NCI-H2227 (cell line): ENCODE measurements at regions not wholly inside any gene's neighbourhood (a gene's known extent, or its start where the extent isn't known, plus 50 kb on each side); places are given as distances from the start of the nearest gene placed in this dataset.

Experiments
- DNase-seq: peaks from one replicate; lab custom pipeline; 2025; ENCODE audit not compliant: unreplicated experiment; lab: John Stamatoyannopoulos, UW

DNA sequence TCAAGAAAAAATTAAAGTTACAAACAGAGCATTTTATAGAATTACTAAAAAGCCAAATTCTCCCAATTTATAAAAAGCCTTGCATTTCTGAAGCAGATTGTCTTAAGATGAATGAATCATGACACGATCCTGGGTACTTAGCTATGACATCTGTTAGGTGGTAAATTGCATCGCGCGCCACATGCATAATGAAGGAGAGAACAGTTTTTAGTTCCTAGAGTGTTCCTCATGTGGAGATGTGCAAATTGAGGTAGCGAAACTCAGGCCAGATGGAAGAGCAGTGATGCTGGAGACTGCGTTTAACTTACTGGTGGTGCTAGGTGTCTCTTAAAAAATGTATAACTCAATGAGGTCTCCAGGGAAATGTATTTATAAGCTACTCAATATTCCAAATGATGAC, 516.1 kb downstream of the EFNA5 start:
- DNase-seq, result no peak

DNA sequence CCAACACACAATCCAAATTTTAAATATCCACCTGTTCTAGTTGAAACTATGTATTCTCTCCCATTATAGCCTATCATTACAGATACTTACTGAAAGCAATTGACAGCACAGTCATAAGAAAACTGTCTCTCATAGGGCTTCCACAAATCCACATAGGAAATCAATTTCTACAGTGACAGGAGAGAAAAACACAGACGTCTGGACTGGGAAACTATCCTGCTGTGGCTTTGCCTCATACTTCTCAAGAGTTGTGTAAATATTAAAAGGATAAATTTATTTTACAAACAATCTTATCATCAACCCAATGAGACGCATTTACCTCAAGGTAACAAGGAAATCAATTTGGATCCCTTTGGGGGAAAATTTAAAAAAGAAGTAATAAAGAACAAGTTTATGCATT, 517.5 kb downstream of the EFNA5 start:
- no peak for DNase-seq

DNA sequence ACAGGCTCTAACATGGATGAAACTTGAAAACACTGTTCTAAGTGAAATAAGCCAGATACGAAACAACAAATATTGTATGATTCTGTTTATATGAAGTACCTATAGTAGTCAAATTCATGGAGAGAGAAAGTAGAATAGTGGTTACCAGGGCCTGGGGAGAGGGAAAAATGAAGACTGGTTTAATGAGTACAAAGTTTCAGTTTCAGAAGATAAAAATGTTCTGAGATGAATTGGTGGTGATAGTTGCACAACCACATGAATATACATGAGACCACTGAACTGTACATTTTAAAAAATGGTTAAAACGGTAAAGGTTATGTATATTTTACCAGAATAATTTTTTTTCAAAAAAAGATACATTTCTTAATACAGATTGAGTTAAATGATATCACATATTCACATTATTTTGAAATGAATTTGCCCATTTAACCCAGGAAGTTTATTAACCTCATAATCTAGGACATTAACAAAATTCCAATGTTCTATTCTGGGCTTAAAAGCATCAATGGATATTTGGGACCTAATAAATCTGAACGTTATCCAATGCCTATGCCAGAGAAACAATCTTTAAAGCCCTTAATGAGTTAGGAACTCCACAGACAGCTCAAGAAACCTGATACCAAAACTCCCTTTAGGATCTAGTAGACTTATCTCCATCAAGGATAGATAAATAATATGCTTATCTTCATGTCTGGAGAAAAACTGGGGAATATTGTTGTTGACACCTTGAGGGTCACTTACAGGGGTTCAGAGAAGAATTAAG, 521.3 kb downstream of the EFNA5 start:
- no peak for DNase-seq

DNA sequence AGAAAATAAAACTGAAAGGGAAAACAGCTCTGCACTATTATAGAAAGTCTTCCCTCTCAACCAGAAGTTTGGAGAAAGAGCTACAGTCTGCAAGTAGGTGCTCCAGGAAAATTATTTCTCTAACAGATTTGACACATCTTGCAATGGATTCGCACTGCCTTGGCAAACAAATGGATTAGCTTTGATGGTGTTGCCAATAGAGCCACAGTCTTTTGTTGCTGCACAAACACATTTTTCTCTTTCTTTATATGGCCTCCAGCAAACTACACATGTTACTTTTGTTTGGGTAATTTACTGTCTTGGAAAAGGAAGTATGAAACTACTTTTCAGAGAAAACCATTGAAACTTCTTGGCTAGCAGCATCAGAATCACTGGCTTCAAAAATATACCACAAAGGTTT, 523.1 kb downstream of the EFNA5 start:
- no peak for DNase-seq

DNA sequence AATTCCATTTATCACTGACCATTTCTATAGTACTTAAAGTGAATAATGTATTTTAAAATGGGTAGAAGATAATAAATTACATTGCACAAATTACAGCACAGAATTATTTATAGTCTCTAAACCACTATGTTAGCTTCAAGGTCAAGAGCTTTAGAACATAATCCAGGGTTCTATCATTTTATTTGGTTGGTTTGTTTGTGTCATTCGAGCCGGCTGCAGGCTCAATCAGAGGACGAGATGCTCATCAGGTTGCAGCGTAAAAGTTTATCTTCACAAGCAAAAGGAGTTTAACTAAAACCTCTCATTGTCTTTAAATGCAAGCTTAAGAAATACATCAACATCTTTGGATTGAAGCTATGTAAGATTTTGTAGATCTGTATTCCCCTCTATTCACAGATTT, 523.8 kb downstream of the EFNA5 start:
- DNase-seq, result no peak

DNA sequence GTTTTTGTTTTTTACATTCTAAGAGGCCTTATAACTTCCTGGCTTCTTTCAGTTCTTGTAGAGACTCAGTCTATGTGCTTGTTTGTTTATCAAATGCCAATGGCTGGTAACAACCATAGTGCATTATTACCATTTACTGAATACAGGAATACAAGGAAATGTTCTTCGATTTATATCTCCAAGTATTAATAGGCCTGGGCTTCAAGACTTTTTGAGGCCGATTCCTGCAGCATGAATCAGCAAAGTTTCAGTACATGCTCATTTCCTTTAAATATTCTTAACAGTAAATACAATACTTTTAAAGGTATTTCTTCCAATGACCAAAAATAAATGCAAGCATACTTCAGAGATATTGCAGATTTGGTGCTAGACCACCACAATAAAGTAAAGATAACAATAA, 535.3 kb downstream of the EFNA5 start:
- DNase-seq, result no peak

DNA sequence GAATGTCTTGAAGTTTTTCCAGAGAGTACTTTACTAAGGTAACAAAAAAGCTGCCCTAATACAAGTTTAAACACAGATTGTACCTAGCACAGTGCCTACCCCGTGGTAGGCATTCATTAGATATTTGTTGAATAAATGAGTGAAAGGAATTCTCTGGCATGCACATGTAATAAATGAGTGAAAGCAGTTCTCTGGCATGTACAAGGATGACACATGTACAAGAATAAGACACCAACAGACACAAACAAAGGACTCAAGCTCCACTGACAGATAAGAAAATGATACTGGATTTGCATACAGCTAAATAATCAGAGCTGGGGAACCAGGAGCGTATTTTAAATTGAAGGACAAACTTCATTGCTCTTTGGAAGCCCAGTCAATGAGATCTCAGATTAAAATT, 535.8 kb downstream of the EFNA5 start:
- no peak for DNase-seq

DNA sequence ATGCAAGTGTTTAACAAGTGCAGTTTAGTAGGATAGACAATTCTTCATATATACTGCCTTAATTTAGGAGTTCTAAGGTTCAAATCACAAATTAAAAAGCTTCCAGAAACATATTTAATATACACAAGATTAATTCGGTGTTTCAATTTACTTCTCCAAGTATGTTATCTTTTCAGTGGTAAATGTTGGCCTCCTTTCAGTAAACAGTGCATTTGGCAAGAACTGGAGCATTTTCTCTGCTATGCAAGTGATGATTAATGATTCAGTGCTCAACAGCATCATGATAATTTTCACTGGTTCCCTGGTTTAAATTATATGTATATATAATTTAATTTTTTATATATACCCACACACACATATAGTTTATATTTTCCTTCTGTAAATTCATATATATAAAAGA, 541.7 kb downstream of the EFNA5 start:
- DNase-seq, result no peak

DNA sequence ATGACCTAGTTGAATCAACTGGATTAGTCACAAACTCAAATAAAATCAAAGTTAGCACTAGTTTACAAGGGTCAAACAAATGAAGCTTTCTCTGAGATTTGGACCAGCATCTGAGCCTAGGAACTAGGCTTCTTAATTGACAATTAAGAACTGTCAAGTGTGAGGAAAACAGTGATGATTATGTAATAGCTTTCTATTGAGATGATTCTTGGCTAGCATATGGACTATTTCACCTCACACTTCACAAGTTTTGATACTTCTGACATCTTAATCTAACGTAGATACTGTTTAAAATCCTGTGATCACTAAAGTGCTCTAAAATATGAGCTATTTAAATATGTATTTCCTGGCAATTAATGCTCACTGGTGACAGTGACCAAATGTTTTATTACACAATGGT, 542.9 kb downstream of the EFNA5 start:
- no peak for DNase-seq

DNA sequence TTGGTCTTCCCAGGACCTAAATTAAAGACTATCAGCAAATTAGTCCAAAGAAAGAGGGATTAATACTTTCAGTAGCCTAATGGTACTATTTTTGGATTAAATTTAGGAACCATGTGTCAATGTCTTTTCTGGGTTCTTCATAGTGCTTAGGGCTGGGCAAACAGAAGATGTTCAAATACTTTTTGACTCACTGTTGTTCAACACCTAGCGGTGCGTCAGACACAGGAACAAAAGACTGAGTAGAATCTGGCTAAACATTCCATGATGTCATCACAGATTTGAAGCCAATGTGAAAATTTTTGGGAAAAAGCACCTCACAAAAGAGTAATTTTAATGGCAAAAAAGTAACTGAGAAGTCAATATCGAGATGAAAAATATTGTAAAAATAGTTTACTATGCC, 544.4 kb downstream of the EFNA5 start:
- no peak for DNase-seq

DNA sequence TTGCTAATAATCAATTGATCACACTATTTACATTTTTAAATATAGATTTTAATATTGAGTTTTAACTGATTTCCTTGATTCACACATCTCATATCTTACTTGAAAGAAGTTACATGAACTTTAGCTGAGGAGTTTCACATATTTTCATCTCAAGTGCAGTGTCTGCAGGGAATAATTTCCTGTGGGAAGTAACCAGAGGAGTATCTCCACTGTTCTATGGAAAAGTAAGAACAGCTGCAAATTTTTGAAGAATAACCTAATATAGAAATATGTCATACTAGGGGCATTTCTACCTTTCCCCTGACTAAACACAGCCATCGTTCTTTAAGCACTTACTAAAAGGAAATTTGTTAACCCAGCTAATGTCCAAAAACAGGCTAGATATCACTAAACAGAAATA, 546.4 kb downstream of the EFNA5 start:
- DNase-seq, result no peak

DNA sequence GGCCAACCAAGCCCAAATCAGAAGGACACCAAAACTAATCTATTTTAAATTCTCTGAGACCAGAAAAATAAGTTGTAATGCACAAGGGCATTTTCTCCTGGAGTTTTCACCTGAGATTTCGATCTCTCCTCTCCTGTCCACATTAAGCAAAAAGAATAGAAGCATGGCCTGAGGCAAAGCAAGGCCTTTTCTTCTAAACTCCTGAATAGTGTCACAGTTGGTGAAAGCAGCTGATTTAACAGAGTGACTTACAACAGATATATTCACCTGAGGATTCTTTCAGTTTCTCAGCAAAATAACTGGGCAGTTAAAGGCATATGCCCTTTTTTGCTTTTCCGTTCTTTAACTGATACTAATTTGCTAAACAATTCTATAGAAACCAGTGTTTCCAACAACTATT, 547.7 kb downstream of the EFNA5 start:
- no peak for DNase-seq

DNA sequence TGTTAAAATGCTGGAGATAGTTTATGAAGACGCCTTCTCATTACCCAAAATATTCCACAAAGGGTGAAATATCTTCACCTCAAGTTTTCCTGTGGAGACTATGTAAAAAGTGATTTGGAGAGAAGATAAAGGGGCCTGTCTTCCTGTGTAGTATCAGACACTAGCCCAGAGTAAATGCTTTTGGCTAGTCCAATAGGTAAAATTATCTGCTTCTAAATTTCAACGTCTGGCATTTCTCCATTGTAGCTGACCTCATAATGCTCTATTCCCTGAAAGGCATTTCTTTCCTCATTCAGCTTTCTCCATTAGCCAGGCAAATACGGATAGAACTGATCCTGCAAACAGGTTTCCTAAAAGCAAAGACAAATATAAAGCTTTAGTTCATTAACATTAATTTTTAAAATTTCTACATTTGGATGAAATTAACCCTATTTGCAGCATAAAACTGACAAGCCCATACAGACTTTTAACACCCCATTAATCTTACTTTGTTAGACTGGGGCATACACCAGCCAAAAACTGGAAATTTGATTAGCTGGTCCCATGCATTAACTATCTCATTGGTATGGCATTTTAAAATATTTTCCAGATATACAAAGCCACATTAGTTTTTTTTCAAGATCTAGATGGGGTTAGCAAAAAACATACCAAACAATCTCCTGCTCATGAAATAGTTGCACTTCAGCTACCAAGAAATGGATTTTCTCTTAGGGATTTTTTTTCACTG, 548.8 kb downstream of the EFNA5 start:
- DNase-seq, result no peak

DNA sequence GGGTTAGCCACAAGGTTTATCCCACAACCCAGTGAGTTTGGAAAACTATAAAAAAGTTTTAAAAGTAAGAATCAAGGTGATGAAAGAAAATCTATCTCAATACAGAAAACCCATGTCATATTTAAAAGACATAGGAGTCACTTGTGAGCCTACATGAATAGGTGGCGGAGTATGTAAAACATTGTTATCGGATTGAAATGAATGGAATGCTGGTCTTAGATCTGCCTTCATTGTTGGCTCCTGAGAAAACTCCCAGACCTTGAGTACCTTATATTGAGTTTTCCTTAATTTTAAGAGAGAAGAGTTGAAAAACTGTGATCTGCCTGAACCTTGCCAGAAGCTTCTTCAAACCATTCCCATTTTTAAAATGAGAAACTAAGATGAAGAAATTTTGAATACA, 551.1 kb downstream of the EFNA5 start:
- DNase-seq, result no peak

DNA sequence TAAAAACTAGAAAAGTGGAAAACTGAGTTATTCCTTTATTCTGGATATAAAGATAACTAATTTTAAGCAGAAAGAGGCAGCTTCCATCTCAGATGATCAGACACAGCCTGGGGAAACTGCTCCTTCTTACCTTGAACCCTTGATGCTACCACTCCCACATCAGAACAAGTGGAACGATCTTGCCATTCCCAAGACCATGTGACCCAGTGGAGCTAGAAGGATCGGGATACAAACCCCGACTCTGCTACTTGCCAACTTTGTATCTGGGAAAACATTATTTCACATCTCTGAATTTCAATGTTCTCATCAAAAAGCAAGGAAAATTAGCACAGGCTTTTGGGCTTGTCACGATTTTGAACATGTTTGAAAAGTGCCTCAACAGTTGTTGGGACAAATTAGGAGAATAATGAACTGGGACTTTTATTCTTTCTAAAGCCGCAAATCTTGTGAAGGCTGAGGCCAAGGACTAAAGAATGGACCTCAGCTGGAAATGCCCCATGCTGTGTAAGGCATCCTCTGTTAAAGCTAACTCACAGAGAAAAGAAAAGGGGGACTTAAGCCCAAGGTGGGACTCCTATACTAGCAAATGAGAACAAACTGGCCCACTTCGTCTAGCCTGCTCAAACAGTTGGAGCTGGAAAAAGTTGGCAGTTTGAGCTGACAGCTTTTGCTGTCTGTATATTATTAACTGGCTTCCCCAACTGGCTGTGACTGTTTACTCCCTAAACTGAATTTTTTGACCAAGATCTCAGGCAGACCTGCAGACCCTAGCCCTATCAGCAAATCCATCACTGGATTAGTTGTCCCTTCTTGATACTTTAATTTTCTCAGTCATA, 552.3 kb downstream of the EFNA5 start:
- no peak for DNase-seq

DNA sequence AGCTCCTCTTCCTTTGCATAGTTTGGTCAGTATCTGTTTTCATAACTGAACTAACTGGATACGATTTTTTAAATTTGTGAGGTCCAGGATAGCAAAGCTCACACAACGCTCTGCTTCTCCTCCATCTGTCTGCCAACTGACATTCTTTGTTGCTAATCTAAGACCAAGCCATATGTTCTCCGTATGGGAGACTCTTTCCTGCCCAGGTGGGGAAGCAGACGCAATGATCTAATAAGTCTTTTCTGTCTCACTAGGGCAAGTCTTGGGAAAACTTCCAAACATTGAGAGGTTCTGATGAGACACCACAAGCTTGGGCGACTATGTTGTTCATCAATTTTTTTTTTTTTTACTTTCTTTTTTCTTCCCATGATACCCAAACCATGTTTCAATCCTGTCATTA, 558.5 kb downstream of the EFNA5 start:
- DNase-seq, result no peak

DNA sequence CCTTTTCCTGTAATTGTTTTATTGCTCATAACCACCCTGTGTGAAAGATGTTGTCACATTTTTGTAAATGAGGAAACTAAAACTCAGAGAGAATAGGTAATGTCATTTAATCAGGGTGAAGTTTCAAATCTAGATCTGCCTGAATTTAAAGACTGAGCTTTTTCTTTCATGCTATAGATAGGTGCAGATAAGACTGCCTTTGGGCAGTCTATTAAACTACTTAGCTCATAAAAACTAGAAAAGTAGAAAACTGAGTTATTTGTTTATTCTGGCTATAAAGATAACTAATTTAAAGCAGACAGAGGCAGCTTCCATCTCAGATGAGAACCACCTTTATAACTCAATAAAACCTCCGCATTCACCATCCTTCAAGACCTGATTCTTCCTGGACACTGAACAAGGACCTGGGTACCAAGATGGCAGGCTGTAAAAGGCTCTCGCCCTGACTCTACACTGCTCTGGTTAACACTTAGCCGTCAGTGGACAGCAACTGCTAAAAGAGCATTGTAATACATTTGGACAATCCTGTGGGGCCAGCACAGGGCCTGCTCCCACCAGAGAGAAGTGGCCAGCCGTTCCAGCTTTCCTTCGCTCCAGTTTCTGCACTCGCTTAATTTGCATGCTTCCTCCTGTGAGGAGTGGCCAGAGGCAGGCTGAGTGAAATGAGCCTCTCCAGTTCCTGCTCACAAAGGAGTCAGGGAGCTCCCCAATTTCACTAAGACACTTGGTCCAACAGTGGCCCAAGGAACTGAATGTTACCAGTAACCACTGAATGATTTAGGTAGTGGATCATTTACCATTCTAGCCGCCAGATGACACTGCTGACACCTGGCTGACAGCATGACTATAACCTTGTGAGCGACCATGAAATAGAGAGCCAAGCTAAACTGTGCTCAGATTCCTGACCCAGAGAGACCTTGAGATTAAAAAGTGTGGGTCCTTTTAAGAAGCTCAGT, 566.4 kb downstream of the EFNA5 start:
- DNase-seq, result no peak

DNA sequence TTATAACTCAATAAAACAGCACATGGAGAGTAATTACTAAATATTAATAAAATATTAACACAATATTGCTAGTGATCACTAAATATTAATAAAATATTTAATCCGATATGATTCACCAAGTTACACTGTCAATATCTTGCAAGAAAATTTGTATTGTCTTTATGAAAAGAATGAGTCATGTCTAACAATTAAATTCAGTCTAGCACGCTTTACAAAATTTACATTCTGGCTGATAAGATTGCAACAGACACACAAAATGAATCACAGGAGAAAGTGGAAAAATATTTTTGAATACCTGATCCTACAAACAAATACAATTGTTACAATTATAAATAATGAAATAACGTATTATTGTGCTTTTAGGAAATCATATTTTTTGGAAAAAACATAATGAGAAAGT, 567.2 kb downstream of the EFNA5 start:
- no peak for DNase-seq

DNA sequence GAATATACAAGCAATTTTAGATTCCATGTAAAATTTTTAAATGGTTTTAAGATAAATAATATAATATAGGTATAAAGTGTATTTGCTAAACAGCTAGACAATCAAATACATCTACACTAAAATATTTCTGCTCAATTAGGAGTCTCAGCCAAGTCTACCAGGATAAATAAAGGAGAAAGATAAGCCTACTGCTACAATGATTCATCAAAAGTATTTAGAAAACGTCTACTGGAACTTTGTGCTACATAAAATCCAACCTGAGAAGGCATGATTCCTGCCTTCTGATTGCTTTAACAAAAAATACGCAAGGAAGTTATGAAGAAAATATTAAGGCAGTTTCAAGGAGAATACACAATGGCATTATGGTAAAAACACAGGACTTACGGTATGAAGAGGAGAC, 570.6 kb downstream of the EFNA5 start:
- DNase-seq, result no peak

DNA sequence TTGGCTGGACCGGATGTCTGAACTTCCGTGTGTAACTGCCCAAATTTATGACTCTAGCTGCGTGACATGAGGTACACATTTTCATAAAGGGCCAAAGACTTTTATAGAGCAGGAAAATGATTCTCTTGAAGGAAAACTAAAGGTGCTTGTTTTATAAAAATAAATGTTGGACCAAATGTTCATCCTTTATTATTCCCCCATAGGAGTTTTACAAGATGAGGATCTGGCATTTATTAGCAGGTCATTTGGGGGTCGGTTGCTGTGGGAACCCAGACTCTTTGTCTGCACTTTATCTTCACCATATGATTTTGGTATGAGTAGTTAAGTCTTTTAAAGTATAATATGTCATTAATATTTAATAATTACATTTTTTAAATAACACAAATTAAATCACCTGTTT, 571.2 kb downstream of the EFNA5 start:
- DNase-seq, result no peak

DNA sequence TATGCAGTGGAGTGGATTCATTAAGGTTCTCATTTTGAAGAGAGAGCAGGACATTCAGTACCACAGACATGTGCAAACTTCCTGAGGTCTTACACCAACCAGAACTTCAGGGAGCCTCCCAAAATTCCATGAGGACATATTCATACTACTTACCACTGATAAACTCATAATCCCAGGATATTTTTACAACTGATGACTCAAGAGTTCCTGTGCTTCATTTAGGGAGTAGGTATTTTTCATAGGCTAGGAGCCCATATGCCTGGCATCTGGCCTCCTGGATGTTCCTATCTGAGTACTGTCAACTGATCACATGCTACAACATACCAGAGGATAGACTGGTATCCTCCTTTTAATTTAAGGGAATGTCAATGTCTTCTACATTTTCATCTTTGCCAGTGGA, 578.0 kb downstream of the EFNA5 start:
- DNase-seq, result no peak
